ENCODE measurements at regions not wholly inside any gene's neighbourhood (a gene's known extent, or its start where the extent isn't known, plus 50 kb on each side); places are given as distances from the start of the nearest gene placed in this dataset.

- Histone ChIP-seq H3K9me3 (ENCODE audit: control insufficient read depth, low read length) (no peaks in the 10 kb centered on the region), H2AFZ (no peak overlapping the region), H3K4me1 (no peaks in the 10 kb centered on the region), H3K4me2 (ENCODE audit: low read length) (no peak overlapping the region), H3K4me3 (ENCODE audit: low read depth, low read length) (no peak overlapping the region), H3K27me3 (ENCODE audit: control insufficient read depth, insufficient read depth, low read length) (no peaks in the 10 kb centered on the region), H3K36me3 (ENCODE audit: control insufficient read depth, insufficient read depth, low read length) (no peaks in the 10 kb centered on the region), H3K79me2 (no peaks in the 10 kb centered on the region), H3K27ac (no peak overlapping the region), H3K9ac (no peak overlapping the region)
- TF ChIP-seq, protein P1, sequence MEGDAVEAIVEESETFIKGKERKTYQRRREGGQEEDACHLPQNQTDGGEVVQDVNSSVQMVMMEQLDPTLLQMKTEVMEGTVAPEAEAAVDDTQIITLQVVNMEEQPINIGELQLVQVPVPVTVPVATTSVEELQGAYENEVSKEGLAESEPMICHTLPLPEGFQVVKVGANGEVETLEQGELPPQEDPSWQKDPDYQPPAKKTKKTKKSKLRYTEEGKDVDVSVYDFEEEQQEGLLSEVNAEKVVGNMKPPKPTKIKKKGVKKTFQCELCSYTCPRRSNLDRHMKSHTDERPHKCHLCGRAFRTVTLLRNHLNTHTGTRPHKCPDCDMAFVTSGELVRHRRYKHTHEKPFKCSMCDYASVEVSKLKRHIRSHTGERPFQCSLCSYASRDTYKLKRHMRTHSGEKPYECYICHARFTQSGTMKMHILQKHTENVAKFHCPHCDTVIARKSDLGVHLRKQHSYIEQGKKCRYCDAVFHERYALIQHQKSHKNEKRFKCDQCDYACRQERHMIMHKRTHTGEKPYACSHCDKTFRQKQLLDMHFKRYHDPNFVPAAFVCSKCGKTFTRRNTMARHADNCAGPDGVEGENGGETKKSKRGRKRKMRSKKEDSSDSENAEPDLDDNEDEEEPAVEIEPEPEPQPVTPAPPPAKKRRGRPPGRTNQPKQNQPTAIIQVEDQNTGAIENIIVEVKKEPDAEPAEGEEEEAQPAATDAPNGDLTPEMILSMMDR (IDR thresholded peaks at IDR 0.05) = no peak
Observed at GRCh38 chr14:85461432-85462133, 68.4 kb upstream of the FLRT2 start.

DNA sequence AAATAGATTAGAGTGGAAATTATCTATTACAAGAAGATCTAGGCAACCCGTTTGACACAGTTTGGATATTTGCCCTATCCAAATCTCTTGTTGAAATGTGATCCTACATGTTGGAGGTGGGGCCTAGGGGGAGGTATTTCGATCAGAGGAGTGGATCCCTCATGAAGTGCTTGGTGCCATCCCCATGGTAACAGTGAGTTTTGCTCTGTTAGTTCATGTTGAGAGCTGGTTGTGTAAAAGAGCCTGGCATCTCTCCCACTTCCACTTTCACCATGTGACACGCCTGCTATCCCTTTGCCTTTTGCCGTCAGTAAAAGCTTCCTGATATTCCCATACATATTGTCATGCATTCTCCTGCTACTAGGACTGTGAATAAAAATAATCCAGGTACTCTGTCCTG lies 66.4 kb upstream of the FLRT2 start:
- Histone ChIP-seq H3K4me2 (ENCODE audit: low read length) (no peak overlapping the region), H3K27ac (no peak overlapping the region), H3K9me3 (ENCODE audit: control insufficient read depth, low read length) (no peaks in the 10 kb centered on the region), H3K36me3 (ENCODE audit: control insufficient read depth, insufficient read depth, low read length) (no peaks in the 10 kb centered on the region), H3K4me3 (ENCODE audit: low read depth, low read length) (no peak overlapping the region), H3K27me3 (ENCODE audit: control insufficient read depth, insufficient read depth, low read length) (no peaks in the 10 kb centered on the region), H3K79me2 (no peaks in the 10 kb centered on the region), H3K4me1 (no peaks in the 10 kb centered on the region), H3K9ac (no peak overlapping the region), H2AFZ (no peak overlapping the region)
- TF ChIP-seq, protein P1 (IDR thresholded peaks at IDR 0.05) = no peak

DNA sequence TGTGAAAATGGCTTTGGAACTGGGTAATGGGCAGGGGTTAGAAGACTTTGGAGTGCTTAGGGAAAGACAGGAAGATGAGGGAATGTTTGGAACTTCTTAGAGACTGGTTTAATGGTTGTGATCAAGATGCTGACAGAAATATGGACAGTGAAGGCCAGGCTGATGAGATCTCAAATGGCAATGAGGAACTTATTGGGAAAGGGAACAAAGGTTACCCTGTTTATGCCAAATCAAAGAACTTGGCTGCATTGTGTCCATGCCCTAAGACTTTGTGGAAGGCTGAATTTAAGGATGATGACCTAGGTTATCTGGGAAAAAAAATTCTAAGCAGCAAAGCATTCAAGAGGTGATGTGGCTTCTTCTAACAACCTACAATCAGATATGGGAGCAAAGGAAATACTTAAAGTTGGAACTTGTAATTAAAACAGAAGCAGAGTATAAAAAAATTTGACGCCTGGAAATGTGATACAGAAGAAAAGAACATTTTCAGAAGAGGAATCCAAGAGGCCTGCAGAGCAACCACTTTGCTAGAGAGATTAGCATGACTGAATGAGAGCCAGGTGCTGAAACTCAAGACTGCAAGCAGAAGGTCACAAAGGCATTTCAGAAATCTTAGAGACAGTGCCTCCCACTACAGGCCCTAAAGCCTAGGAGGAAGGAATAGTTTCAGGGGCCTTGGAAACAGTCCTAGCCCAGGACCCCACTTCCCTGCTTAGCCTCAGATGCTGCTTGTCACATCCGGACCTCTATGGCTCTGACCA lies 65.6 kb upstream of the FLRT2 start:
- H2AFZ ChIP-seq = no peak overlapping the region
- H3K27ac ChIP-seq = no peak overlapping the region
- no peaks in the 10 kb centered on the region for H3K27me3 ChIP-seq (ENCODE audit: control insufficient read depth, insufficient read depth, low read length)

DNA sequence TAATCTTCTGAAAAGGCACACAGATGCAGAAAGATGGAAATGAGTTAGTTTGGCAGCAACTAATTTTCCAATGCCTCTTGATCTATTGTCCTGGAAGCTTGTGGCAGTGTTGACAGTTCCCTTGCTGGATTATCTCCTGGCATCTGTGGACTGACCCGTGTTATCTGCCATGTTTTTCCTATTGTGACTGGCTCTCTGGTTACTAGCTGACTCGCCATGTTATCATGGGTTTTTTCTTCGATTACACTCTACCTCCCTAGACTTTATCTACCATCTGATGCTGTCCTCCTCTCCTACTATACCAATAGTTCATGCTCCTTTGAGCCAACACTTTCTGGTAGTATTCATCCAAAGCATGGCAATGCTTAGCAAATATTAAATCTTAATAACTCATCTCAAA lies 63.3 kb upstream of the FLRT2 start:
- H3K9ac ChIP-seq = no peak overlapping the region
- no peaks in the 10 kb centered on the region for H3K4me1 ChIP-seq
- H3K4me3 ChIP-seq (ENCODE audit: low read depth, low read length) = no peak overlapping the region
- H3K9me3 ChIP-seq (ENCODE audit: control insufficient read depth, low read length) = no peaks in the 10 kb centered on the region
- H3K4me2 ChIP-seq (ENCODE audit: low read length) = no peak overlapping the region
- no peak overlapping the region for H2AFZ ChIP-seq
- H3K36me3 ChIP-seq (ENCODE audit: control insufficient read depth, insufficient read depth, low read length) = no peaks in the 10 kb centered on the region
- TF ChIP-seq, protein P1 (IDR thresholded peaks at IDR 0.05) = no peak
- H3K27ac ChIP-seq = no peak overlapping the region
- no peaks in the 10 kb centered on the region for H3K27me3 ChIP-seq (ENCODE audit: control insufficient read depth, insufficient read depth, low read length)
- H3K79me2 ChIP-seq = no peaks in the 10 kb centered on the region

More for the DNA sequence above, 65.6 kb upstream of the FLRT2 start:
- H3K4me2 ChIP-seq (ENCODE audit: low read length) = no peak overlapping the region
- TF ChIP-seq, protein P1 (IDR thresholded peaks at IDR 0.05) = no peak
- H3K79me2 ChIP-seq = no peaks in the 10 kb centered on the region
- no peaks in the 10 kb centered on the region for H3K4me1 ChIP-seq
- H3K9me3 ChIP-seq (ENCODE audit: control insufficient read depth, low read length) = no peaks in the 10 kb centered on the region
- no peaks in the 10 kb centered on the region for H3K36me3 ChIP-seq (ENCODE audit: control insufficient read depth, insufficient read depth, low read length)
- no peak overlapping the region for H3K4me3 ChIP-seq (ENCODE audit: low read depth, low read length)
- no peak overlapping the region for H3K9ac ChIP-seq
